SK-N-SH treated with all-trans-retinoic acid at 6 μM for 48 hours (cell line): ENCODE measurements at regions not wholly inside any gene's neighbourhood (a gene's known extent, or its start where the extent isn't known, plus 50 kb on each side); places are given as distances from the start of the nearest gene placed in this dataset.
A peak's percentile ranks its signal among the peaks of the same experiment; 100 is the strongest.

ENCODE experiments used
- ATAC-seq: fragments of 200-7000 bp; cut with Tn5 transposase; 3 replicates; pipeline ENCODE4 v1.9.1; 2020; ENCODE audit warnings: mild to moderate bottlenecking, moderate library complexity
- ARNTL ChIP-seq: fragments of 450-650 bp; formaldehyde crosslinking; IDR thresholded peaks from 2 replicates; pipeline ENCODE4 v1.5.0; 2020; ENCODE audit warnings: low read depth, mild to moderate bottlenecking, moderate library complexity, borderline replicate concordance
- BACH2 ChIP-seq: fragments of 250-450 bp; sonication (Bioruptor Pico); IDR thresholded peaks from 2 replicates; pipeline ENCODE4 v1.9.0; 2021; ENCODE audit warnings: mild to moderate bottlenecking, borderline replicate concordance
- CSDC2 ChIP-seq: fragments of 250-450 bp; sonication (Bioruptor Pico); IDR thresholded peaks from 2 replicates; pipeline ENCODE4 v1.5.0; 2020; ENCODE audit warnings: mild to moderate bottlenecking, moderate library complexity
- ESRRG ChIP-seq: fragments of 250-450 bp; sonication (Bioruptor Pico); IDR thresholded peaks from 2 replicates; pipeline ENCODE4 v1.6.1; 2021; ENCODE audit warnings: mild to moderate bottlenecking
- GLIS3 ChIP-seq: fragments of 250-450 bp; sonication (Bioruptor Pico); IDR thresholded peaks from 2 replicates; pipeline ENCODE4 v1.5.0; 2020; ENCODE audit warnings: mild to moderate bottlenecking, moderate library complexity
- ISL1 ChIP-seq: fragments of 250-450 bp; sonication (Bioruptor Pico); IDR thresholded peaks from 2 replicates; pipeline ENCODE4 v2.1.2; 2022; ENCODE audit warnings: mild to moderate bottlenecking, moderate library complexity
- OSR1 ChIP-seq: fragments of 250-450 bp; sonication (Bioruptor Pico); IDR thresholded peaks from 2 replicates; pipeline ENCODE4 v1.8.0; 2022; ENCODE audit warnings: moderate library complexity, mild to moderate bottlenecking, inconsistent platforms
- PPARA ChIP-seq: fragments of 250-450 bp; sonication (Bioruptor Pico); IDR thresholded peaks from 2 replicates; pipeline ENCODE4 v1.5.0; 2020; ENCODE audit warnings: mild to moderate bottlenecking, borderline replicate concordance
- RARB ChIP-seq: fragments of 250-450 bp; sonication (Bioruptor Pico); IDR thresholded peaks from 2 replicates; pipeline ENCODE4 v1.8.0; 2021; ENCODE audit warnings: mild to moderate bottlenecking, moderate library complexity
- SNAI2 ChIP-seq: fragments of 250-450 bp; sonication (Bioruptor Pico); IDR thresholded peaks from 2 replicates; pipeline ENCODE4 v1.5.0; 2020; ENCODE audit warnings: mild to moderate bottlenecking, moderate library complexity
- TCF4 ChIP-seq: fragments of 250-450 bp; sonication (Bioruptor Pico); IDR thresholded peaks from 2 replicates; pipeline ENCODE4 v1.8.0; 2021; ENCODE audit warnings: mild to moderate bottlenecking, moderate library complexity, borderline replicate concordance
- TOX ChIP-seq: fragments of 250-450 bp; sonication (Bioruptor Pico); IDR thresholded peaks from 2 replicates; pipeline ENCODE4 v1.8.0; 2021; ENCODE audit warnings: mild to moderate bottlenecking, moderate library complexity, borderline replicate concordance
- ZC3H10 ChIP-seq: fragments of 250-450 bp; sonication (Bioruptor Pico); IDR thresholded peaks from 2 replicates; pipeline ENCODE4 v1.5.1; 2021; ENCODE audit warnings: mild to moderate bottlenecking, moderate library complexity
- ZFP3 ChIP-seq: fragments of 250-450 bp; sonication (Bioruptor Pico); IDR thresholded peaks from 2 replicates; pipeline ENCODE4 v1.5.0; 2020; ENCODE audit warnings: mild to moderate bottlenecking, moderate library complexity
- ZNF565 ChIP-seq: fragments of 450-650 bp; formaldehyde crosslinking; conservative IDR thresholded peaks from 2 replicates; pipeline ENCODE4 v1.5.0; 2020; ENCODE audit warnings: low read depth, mild to moderate bottlenecking, moderate library complexity
- ZNF8 ChIP-seq: fragments of 450-650 bp; formaldehyde crosslinking; IDR thresholded peaks from 2 replicates; pipeline ENCODE4 v1.5.0; 2020; ENCODE audit warnings: mild to moderate bottlenecking, moderate library complexity
- TF ChIP-seq, protein P1 (sequence below): fragments of 250-450 bp; sonication (Bioruptor Pico); IDR thresholded peaks from 2 replicates; pipeline ENCODE4 v1.5.1; 2020; ENCODE audit warnings: low read depth, mild to moderate bottlenecking, moderate library complexity
- TF ChIP-seq, protein P2 (sequence below): fragments of 250-450 bp; sonication (Bioruptor Pico); IDR thresholded peaks from 2 replicates; pipeline ENCODE4 v1.8.0; 2021; ENCODE audit warnings: low read depth, mild to moderate bottlenecking, moderate library complexity, borderline replicate concordance
- TF ChIP-seq, protein P3 (sequence below): fragments of 250-450 bp; sonication (Bioruptor Pico); IDR thresholded peaks from 2 replicates; pipeline ENCODE4 v1.5.0; 2020; ENCODE audit warnings: mild to moderate bottlenecking, moderate library complexity
- TF ChIP-seq, protein P4 (sequence below): fragments of 250-450 bp; sonication (Bioruptor Pico); IDR thresholded peaks from 2 replicates; pipeline ENCODE4 v1.5.1; 2021; ENCODE audit warnings: mild to moderate bottlenecking, moderate library complexity

DNA sequence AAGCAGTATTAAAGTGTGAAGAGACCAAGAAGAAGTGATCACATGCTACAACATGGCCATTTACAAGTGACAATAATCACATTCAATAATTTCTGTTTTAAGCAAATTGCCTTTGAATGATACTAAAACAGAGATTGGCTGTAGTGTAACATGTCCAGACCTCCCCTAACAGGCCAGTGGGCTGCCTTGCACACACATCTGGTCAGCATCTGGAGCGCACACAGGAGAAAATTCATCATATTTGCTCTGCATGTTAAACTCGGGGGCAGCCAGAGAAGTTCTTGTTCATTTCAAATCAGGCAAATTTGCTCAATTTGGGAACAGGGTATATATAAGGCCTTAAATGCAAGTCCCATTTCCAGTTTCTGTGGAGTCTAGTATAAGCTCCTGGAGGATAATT is 111.1 kb upstream of the FBXL7 start:
- ATAC-seq, result no peak
- TF ChIP-seq, protein P1, sequence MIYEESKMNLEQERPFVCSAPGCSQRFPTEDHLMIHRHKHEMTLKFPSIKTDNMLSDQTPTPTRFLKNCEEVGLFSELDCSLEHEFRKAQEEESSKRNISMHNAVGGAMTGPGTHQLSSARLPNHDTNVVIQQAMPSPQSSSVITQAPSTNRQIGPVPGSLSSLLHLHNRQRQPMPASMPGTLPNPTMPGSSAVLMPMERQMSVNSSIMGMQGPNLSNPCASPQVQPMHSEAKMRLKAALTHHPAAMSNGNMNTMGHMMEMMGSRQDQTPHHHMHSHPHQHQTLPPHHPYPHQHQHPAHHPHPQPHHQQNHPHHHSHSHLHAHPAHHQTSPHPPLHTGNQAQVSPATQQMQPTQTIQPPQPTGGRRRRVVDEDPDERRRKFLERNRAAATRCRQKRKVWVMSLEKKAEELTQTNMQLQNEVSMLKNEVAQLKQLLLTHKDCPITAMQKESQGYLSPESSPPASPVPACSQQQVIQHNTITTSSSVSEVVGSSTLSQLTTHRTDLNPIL (CRISPR knock-in tag), result no peak
- peak; percentile 56; the same call in 1 of the 2 replicates for TF ChIP-seq TCF4 (CRISPR knock-in tag)

DNA sequence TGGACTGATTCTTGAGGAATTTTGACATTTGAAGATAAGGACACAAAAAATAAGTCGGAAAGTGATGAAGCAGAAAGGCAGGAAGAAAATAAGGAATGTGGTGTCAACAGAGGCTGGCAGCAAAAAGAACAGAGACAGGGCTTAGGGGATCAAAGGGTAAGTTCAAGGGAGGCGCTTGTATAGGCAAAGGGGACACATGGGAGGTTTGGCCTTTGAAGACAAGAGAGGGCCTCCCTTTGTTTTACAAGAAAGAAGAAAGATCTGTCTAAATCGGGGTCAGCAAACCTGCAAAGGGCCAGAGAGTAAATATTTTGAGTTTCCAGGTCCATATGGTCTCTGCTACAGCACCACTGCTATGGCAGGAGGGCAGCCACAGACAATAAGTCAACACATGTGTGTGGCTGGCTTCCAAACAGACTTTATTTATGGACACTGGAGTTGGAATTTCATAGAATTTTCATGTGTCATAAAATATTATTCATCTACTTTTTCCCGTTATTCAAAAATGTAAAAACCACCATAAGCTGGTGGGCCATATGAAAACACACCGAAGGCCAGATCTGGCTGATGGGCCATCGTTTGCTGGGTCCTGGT is 112.0 kb upstream of the FBXL7 start:
- TF ChIP-seq ZNF8 (CRISPR knock-in tag) (no peak), ZNF565 (no peak), RARB (CRISPR knock-in tag) (no peak), ESRRG (CRISPR knock-in tag) (no peak), ZFP3 (CRISPR knock-in tag) (no peak), TOX (CRISPR knock-in tag) (no peak), CSDC2 (CRISPR knock-in tag) (no peak), ZC3H10 (CRISPR knock-in tag) (no peak), OSR1 (no peak), SNAI2 (CRISPR knock-in tag) (no peak), ISL1 (CRISPR knock-in tag) (no peak), TCF4 (CRISPR knock-in tag) (no peak), GLIS3 (CRISPR knock-in tag) (no peak)
- TF ChIP-seq, protein P2, sequence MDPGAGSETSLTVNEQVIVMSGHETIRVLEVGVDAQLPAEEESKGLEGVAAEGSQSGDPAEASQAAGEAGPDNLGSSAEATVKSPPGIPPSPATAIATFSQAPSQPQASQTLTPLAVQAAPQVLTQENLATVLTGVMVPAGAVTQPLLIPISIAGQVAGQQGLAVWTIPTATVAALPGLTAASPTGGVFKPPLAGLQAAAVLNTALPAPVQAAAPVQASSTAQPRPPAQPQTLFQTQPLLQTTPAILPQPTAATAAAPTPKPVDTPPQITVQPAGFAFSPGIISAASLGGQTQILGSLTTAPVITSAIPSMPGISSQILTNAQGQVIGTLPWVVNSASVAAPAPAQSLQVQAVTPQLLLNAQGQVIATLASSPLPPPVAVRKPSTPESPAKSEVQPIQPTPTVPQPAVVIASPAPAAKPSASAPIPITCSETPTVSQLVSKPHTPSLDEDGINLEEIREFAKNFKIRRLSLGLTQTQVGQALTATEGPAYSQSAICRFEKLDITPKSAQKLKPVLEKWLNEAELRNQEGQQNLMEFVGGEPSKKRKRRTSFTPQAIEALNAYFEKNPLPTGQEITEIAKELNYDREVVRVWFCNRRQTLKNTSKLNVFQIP (CRISPR knock-in tag), result no peak
- TF ChIP-seq, protein P3, sequence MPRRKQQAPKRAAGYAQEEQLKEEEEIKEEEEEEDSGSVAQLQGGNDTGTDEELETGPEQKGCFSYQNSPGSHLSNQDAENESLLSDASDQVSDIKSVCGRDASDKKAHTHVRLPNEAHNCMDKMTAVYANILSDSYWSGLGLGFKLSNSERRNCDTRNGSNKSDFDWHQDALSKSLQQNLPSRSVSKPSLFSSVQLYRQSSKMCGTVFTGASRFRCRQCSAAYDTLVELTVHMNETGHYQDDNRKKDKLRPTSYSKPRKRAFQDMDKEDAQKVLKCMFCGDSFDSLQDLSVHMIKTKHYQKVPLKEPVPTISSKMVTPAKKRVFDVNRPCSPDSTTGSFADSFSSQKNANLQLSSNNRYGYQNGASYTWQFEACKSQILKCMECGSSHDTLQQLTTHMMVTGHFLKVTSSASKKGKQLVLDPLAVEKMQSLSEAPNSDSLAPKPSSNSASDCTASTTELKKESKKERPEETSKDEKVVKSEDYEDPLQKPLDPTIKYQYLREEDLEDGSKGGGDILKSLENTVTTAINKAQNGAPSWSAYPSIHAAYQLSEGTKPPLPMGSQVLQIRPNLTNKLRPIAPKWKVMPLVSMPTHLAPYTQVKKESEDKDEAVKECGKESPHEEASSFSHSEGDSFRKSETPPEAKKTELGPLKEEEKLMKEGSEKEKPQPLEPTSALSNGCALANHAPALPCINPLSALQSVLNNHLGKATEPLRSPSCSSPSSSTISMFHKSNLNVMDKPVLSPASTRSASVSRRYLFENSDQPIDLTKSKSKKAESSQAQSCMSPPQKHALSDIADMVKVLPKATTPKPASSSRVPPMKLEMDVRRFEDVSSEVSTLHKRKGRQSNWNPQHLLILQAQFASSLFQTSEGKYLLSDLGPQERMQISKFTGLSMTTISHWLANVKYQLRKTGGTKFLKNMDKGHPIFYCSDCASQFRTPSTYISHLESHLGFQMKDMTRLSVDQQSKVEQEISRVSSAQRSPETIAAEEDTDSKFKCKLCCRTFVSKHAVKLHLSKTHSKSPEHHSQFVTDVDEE, result no peak
- TF ChIP-seq, protein P4, sequence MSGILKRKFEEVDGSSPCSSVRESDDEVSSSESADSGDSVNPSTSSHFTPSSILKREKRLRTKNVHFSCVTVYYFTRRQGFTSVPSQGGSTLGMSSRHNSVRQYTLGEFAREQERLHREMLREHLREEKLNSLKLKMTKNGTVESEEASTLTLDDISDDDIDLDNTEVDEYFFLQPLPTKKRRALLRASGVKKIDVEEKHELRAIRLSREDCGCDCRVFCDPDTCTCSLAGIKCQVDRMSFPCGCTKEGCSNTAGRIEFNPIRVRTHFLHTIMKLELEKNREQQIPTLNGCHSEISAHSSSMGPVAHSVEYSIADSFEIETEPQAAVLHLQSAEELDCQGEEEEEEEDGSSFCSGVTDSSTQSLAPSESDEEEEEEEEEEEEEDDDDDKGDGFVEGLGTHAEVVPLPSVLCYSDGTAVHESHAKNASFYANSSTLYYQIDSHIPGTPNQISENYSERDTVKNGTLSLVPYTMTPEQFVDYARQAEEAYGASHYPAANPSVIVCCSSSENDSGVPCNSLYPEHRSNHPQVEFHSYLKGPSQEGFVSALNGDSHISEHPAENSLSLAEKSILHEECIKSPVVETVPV (CRISPR knock-in tag), result no peak
- no peak for ATAC-seq

DNA sequence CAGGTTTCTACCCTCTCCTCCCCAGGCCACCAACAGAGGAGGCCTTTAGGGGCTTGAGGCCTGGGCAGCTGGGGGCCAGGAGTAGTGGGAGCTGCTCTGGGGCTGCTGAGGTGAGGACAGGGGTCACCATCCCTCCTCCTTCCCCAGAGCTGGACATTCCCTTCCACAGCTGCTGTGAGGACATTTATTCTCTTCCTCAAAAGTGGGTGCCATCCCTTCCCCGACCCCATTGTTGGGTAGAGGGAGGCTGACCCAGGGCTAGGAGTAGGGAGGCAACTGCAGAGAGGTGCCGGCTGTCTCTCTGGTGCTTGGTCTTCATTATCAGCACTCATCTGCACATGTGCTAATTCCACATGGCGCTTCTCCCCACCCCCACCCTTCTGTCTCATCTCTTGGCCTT is 113.9 kb upstream of the FBXL7 start:
- TF ChIP-seq ESRRG (CRISPR knock-in tag) (no peak), BACH2 (CRISPR knock-in tag) (no peak), SNAI2 (CRISPR knock-in tag) (no peak), ZFP3 (CRISPR knock-in tag) (no peak), ZNF8 (CRISPR knock-in tag) (no peak), PPARA (CRISPR knock-in tag) (no peak)
- ATAC-seq, result no peak

DNA sequence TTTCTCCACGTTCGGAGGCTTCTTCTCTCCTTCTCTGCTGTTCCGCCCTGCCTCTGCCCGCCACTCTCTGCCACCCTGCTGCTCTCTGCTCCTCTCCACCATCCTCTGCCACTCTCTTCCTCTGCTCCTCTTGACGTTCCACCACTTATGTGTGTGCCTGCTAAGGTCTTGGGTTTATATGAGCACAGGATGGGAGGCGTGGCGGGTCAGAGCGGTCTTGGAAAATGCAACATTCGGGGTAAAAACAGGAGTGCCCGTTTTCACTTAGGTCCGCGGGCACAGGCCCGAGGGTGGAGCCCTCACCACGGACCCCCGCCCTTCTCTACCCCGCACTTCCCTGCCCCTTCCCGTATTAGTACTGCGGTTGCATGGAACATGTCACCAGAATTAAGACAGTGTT is 114.4 kb upstream of the FBXL7 start:
- TF ChIP-seq SNAI2 (CRISPR knock-in tag) (no peak), ZNF8 (CRISPR knock-in tag) (no peak), ARNTL (CRISPR knock-in tag) (no peak), ISL1 (CRISPR knock-in tag) (no peak), GLIS3 (CRISPR knock-in tag) (no peak), ESRRG (CRISPR knock-in tag) (no peak), PPARA (CRISPR knock-in tag) (no peak)
- TF ChIP-seq, protein P3, result no peak
- TF ChIP-seq, protein P4 (CRISPR knock-in tag), result no peak
- ATAC-seq, result no peak
